ENCODE measurements at regions not wholly inside any gene's neighbourhood (a gene's known extent, or its start where the extent isn't known, plus 50 kb on each side); places are given as distances from the start of the nearest gene placed in this dataset.

- TF ChIP-seq CTCF (IDR thresholded peaks at IDR 0.05; ENCODE audit: control extremely low read depth in 1 of 3, insufficient read depth in 1 of 3, low read depth in 1 of 3, low read length in 3 of 3) (no peak), CHD2 (IDR thresholded peaks at IDR 0.05; ENCODE audit: low read length) (no peak), EZH2 (IDR thresholded peaks at IDR 0.05; ENCODE audit: low read depth, low read length, severe bottlenecking) (no peak), GABPA (IDR thresholded peaks at IDR 0.05; ENCODE audit: borderline replicate concordance, insufficient read depth, low read length) (no peak), JUN (IDR thresholded peaks at IDR 0.05; ENCODE audit: low read depth, low read length) (no peak)
Measured at GRCh38 chr13:74202129-74202813, 68.1 kb upstream of the KLF12 start (continued).
